Hepatocyte (in vitro differentiated cells): ENCODE measurements at regions not wholly inside any gene's neighbourhood (a gene's known extent, or its start where the extent isn't known, plus 50 kb on each side); places are given as distances from the start of the nearest gene placed in this dataset.

Source experiments
- EZH2 ChIP-seq: fragments of 200-600 bp; sonication (generic); IDR thresholded peaks from 2 replicates; pipeline ENCODE4 v1.6.1; 2016; ENCODE audit warnings: antibody characterized with exemption, mild to moderate bottlenecking, borderline replicate concordance
- TF ChIP-seq, protein P1 (sequence below): fragments of 200-600 bp; sonication (generic); IDR thresholded peaks from 2 replicates; pipeline ENCODE4 v1.5.1; 2016; ENCODE audit warnings: antibody characterized with exemption, mild to moderate bottlenecking; ENCODE audit not compliant: poor library complexity

DNA sequence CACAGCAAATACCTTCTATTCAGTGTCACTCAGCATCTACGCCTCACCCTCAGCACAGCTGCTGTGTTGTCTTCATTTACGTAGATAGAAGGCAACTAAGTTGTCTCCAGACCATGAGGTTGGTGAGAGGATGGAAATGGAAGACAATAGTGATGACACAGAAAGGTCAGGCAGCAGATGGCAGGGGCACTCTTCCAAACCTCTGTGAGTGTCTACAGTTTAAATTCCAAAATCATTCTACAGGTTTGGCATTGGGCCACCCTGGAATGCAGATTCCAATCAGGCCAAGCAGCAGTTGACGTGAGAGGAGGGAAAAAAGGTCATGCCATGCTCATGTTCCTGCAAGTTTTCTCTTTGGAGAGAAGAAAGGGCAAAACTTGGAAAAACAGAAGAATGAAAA, 68.7 kb upstream of the ADAMTSL1 start:
- TF ChIP-seq, protein P1, sequence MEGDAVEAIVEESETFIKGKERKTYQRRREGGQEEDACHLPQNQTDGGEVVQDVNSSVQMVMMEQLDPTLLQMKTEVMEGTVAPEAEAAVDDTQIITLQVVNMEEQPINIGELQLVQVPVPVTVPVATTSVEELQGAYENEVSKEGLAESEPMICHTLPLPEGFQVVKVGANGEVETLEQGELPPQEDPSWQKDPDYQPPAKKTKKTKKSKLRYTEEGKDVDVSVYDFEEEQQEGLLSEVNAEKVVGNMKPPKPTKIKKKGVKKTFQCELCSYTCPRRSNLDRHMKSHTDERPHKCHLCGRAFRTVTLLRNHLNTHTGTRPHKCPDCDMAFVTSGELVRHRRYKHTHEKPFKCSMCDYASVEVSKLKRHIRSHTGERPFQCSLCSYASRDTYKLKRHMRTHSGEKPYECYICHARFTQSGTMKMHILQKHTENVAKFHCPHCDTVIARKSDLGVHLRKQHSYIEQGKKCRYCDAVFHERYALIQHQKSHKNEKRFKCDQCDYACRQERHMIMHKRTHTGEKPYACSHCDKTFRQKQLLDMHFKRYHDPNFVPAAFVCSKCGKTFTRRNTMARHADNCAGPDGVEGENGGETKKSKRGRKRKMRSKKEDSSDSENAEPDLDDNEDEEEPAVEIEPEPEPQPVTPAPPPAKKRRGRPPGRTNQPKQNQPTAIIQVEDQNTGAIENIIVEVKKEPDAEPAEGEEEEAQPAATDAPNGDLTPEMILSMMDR, result no peak
- TF ChIP-seq EZH2, result no peak
